Mammary epithelial cell (primary cell): ENCODE measurements at regions not wholly inside any gene's neighbourhood (a gene's known extent, or its start where the extent isn't known, plus 50 kb on each side); places are given as distances from the start of the nearest gene placed in this dataset.

Experiments used
- EZH2 ChIP-seq: IDR thresholded peaks from 2 replicates; pipeline ENCODE4 v1.6.1; 2012; ENCODE audit warnings: low read length, inconsistent platforms, borderline replicate concordance
- TF ChIP-seq, protein P1 (sequence below), 2 donors: IDR thresholded peaks in 1 of 2; conservative IDR thresholded peaks in 1 of 2; 2 replicates each; pipeline ENCODE4 v1.5.1; 2011 to 2012; ENCODE audit warnings: inconsistent platforms in 2 of 2, low read length in 2 of 2, mild to moderate bottlenecking in 2 of 2, control low read depth in 1 of 2, low read depth in 1 of 2; ENCODE audit not compliant: insufficient read depth in 1 of 2; ENCODE audit errors: extremely low read depth in 1 of 2

DNA sequence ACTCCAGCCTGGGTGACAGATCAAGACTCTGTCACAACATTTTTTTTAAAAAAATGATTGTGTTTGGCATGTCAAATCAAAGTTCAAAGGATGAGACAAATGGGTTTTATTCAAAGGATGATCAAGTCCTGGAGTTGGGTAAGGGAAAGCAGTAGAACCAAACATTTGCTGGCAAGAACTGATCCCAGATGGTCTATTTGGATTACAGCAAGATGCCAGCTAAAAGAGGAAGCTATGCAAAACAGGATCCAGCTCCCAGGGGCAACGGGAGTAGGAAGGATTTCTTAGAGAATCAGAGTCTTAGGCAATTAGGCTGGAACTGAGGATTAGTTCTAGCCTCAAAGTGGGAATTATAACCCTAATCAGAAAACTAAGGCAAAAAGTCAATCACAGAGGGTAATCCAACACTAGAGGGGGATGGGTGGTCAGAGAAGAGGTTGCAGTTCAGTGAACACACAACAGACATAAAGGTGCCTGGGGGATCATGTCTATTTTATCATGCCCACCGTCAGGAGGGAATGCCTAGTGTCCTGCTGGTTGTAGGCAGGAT lies 133.0 kb upstream of the PLS3 start:
- TF ChIP-seq, protein P1, sequence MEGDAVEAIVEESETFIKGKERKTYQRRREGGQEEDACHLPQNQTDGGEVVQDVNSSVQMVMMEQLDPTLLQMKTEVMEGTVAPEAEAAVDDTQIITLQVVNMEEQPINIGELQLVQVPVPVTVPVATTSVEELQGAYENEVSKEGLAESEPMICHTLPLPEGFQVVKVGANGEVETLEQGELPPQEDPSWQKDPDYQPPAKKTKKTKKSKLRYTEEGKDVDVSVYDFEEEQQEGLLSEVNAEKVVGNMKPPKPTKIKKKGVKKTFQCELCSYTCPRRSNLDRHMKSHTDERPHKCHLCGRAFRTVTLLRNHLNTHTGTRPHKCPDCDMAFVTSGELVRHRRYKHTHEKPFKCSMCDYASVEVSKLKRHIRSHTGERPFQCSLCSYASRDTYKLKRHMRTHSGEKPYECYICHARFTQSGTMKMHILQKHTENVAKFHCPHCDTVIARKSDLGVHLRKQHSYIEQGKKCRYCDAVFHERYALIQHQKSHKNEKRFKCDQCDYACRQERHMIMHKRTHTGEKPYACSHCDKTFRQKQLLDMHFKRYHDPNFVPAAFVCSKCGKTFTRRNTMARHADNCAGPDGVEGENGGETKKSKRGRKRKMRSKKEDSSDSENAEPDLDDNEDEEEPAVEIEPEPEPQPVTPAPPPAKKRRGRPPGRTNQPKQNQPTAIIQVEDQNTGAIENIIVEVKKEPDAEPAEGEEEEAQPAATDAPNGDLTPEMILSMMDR (conservative IDR thresholded peaks at IDR 0.05 in 1 of 2, IDR thresholded peaks at IDR 0.05 in 1 of 2; ENCODE audit: extremely low read depth in 1 of 2, insufficient read depth in 1 of 2, low read depth in 1 of 2, low read length in 2 of 2) = no peak
- no peak for TF ChIP-seq EZH2
